ENCODE measurements at regions not wholly inside any gene's neighbourhood (a gene's known extent, or its start where the extent isn't known, plus 50 kb on each side); places are given as distances from the start of the nearest gene placed in this dataset.

GRCh38 chr11:130740819-130741218 lies 175.5 kb downstream of the SNX19 start:
- no peak for DNase-seq
- no peaks in the 10 kb centered on the region for H3K36me3 ChIP-seq (replicated peaks in 1 of 2)
- peaks cover 0 to 10% (median 0%) of the 10 kb centered on the region in 3 donors for H3K9me3 ChIP-seq (replicated peaks in 1 of 3)
- no peaks in the 10 kb centered on the region for H3K4me1 ChIP-seq (replicated peaks in 1 of 2)
- intact Hi-C loops (cut with DNase I), result no loop called here
- no peak overlapping the region for H3K27ac ChIP-seq
- 87 to 92% (median 89%) methylated on average over 4 of the region's 4 CpGs for WGBS, 4 donors
- no peaks in the 10 kb centered on the region for H3K27me3 ChIP-seq
- no peak overlapping the region for H3K4me3 ChIP-seq
- no peak for TF ChIP-seq POLR2A (IDR thresholded peaks at IDR 0.05)
- no peak for TF ChIP-seq CTCF (IDR thresholded peaks at IDR 0.05)

GRCh38 chr11:130744794-130745193 lies 171.5 kb downstream of the SNX19 start:
- H3K4me3 ChIP-seq, result no peak overlapping the region
- no peaks in the 10 kb centered on the region for H3K4me1 ChIP-seq (replicated peaks in 1 of 2)
- TF ChIP-seq CTCF (IDR thresholded peaks at IDR 0.05), result no peak
- TF ChIP-seq POLR2A (IDR thresholded peaks at IDR 0.05), result no peak
- H3K36me3 ChIP-seq (replicated peaks in 1 of 2), result no peaks in the 10 kb centered on the region
- no peaks in the 10 kb centered on the region for H3K27me3 ChIP-seq
- 56 to 74% (median 65%) methylated on average over 3 of the region's 3 CpGs for WGBS, 4 donors
- peaks cover 0 to 10% (median 0%) of the 10 kb centered on the region in 3 donors for H3K9me3 ChIP-seq (replicated peaks in 1 of 3)
- DNase-seq, result no peak
- intact Hi-C loops (cut with DNase I), result no loop called here
- H3K27ac ChIP-seq, result no peak overlapping the region

GRCh38 chr11:130749216-130749615 lies 167.1 kb downstream of the SNX19 start:
- no peak overlapping the region for H3K27ac ChIP-seq
- no peaks in the 10 kb centered on the region for H3K36me3 ChIP-seq (replicated peaks in 1 of 2)
- TF ChIP-seq CTCF (IDR thresholded peaks at IDR 0.05) (no peak), POLR2A (IDR thresholded peaks at IDR 0.05) (no peak)
- intact Hi-C loops (cut with DNase I), result no loop called here
- no peak overlapping the region for H3K4me3 ChIP-seq
- no peaks in the 10 kb centered on the region for H3K27me3 ChIP-seq
- no peak for DNase-seq
- 57 to 74% (median 65%) methylated on average over 2 of the region's 2 CpGs for WGBS, 4 donors
- no peaks in the 10 kb centered on the region for H3K9me3 ChIP-seq (replicated peaks in 1 of 3)
- H3K4me1 ChIP-seq (replicated peaks in 1 of 2), result no peaks in the 10 kb centered on the region

- Histone ChIP-seq H3K4me3 (no peak overlapping the region), H3K9me3 (replicated peaks in 1 of 3) (no peaks in the 10 kb centered on the region), H3K27me3 (no peaks in the 10 kb centered on the region), H3K4me1 (replicated peaks in 1 of 2) (no peaks in the 10 kb centered on the region), H3K36me3 (replicated peaks in 1 of 2) (no peaks in the 10 kb centered on the region), H3K27ac (no peak overlapping the region)
- 36 to 53% (median 46%) methylated on average over 6 of the region's 6 CpGs for WGBS, 4 donors
- TF ChIP-seq POLR2A (IDR thresholded peaks at IDR 0.05) (no peak), CTCF (IDR thresholded peaks at IDR 0.05) (no peak)
- intact Hi-C loops (cut with DNase I), result no loop called here
- no peak for DNase-seq
Measured at GRCh38 chr11:130760515-130761125, 155.7 kb downstream of the SNX19 start.
